GM12878 (cell line): ENCODE measurements at regions not wholly inside any gene's neighbourhood (a gene's known extent, or its start where the extent isn't known, plus 50 kb on each side); places are given as distances from the start of the nearest gene placed in this dataset.

Experiments
- BRCA1 ChIP-seq: IDR thresholded peaks from 2 replicates; pipeline ENCODE4 v1.6.1; 2011; ENCODE audit warnings: low read depth, low read length, improper control_type of control experiment
- CTCF ChIP-seq, 3 experiments: IDR thresholded peaks in 2 of 3; conservative IDR thresholded peaks in 1 of 3; 2 replicates each; pipeline ENCODE4 v1.5.1; 2011; ENCODE audit warnings: low read depth in 3 of 3, low read length in 3 of 3, mild to moderate bottlenecking in 3 of 3, control low read depth in 2 of 3, moderate library complexity in 2 of 3, inconsistent platforms in 1 of 3, mixed read lengths in 1 of 3; ENCODE audit not compliant: control insufficient read depth in 2 of 3, insufficient read depth in 1 of 3; ENCODE audit errors: extremely low read depth in 1 of 3
- NFIC ChIP-seq: IDR thresholded peaks from 2 replicates; pipeline ENCODE4 v1.6.1; 2012; ENCODE audit warnings: low read depth, mild to moderate bottlenecking, inconsistent platforms, low read length, moderate library complexity
- NFYB ChIP-seq: IDR thresholded peaks from 2 replicates; pipeline ENCODE4 v1.6.1; 2011; ENCODE audit warnings: low read depth, mild to moderate bottlenecking, low read length, improper control_type of control experiment, moderate library complexity; ENCODE audit not compliant: insufficient read depth
- REST ChIP-seq: IDR thresholded peaks from 2 replicates; pipeline ENCODE4 v1.6.1; 2012; ENCODE audit warnings: mild to moderate bottlenecking, low read depth, low read length
- TF ChIP-seq, protein P1 (sequence below): fragments of 450-650 bp; IDR thresholded peaks from 2 replicates; pipeline ENCODE4 v1.6.1; 2017; ENCODE audit warnings: borderline replicate concordance

- no peak for TF ChIP-seq CTCF (IDR thresholded peaks at IDR 0.05 in 2 of 3, conservative IDR thresholded peaks at IDR 0.05 in 1 of 3; ENCODE audit: control insufficient read depth in 2 of 3, extremely low read depth in 1 of 3, insufficient read depth in 1 of 3, low read depth in 3 of 3, low read length in 3 of 3)
- no peak for TF ChIP-seq NFIC
- no peak for TF ChIP-seq BRCA1
- TF ChIP-seq, protein P1, sequence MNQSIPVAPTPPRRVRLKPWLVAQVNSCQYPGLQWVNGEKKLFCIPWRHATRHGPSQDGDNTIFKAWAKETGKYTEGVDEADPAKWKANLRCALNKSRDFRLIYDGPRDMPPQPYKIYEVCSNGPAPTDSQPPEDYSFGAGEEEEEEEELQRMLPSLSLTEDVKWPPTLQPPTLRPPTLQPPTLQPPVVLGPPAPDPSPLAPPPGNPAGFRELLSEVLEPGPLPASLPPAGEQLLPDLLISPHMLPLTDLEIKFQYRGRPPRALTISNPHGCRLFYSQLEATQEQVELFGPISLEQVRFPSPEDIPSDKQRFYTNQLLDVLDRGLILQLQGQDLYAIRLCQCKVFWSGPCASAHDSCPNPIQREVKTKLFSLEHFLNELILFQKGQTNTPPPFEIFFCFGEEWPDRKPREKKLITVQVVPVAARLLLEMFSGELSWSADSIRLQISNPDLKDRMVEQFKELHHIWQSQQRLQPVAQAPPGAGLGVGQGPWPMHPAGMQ: no peak
- TF ChIP-seq REST: no peak
- TF ChIP-seq NFYB: no peak
These were observed 653.0 kb upstream of the RORB start for GRCh38 chr9:73844135-73844534.
